H9 (cell line): ENCODE measurements at regions not wholly inside any gene's neighbourhood (a gene's known extent, or its start where the extent isn't known, plus 50 kb on each side); places are given as distances from the start of the nearest gene placed in this dataset.

Experiments used
- DNase-seq: peaks from one replicate; pipeline ENCODE4 v3.0.0-alpha.2; 2017
- H2AFZ ChIP-seq: one replicate; pipeline ENCODE4 v1.6.1; 2013; ENCODE audit warnings: mild to moderate bottlenecking, low read length, control low read depth, moderate library complexity
- H2AK5ac ChIP-seq: 2 replicates; pipeline ENCODE4 v1.6.1; 2013; ENCODE audit warnings: low read length, control low read depth, mixed read lengths; ENCODE audit not compliant: insufficient read length
- H2BK120ac ChIP-seq: one replicate; pipeline ENCODE4 v1.6.1; 2013; ENCODE audit warnings: low read depth, mild to moderate bottlenecking, low read length, control low read depth, inconsistent platforms; ENCODE audit not compliant: poor library complexity, severe bottlenecking
- H2BK12ac ChIP-seq: 2 replicates; pipeline ENCODE4 v1.6.1; 2013; ENCODE audit warnings: low read length, control low read depth, mixed read lengths, low read depth; ENCODE audit not compliant: insufficient read length
- H2BK15ac ChIP-seq: 2 replicates; pipeline ENCODE4 v1.6.1; 2013; ENCODE audit warnings: low read depth, low read length, control low read depth
- H2BK20ac ChIP-seq: one replicate; pipeline ENCODE4 v1.6.1; 2013; ENCODE audit warnings: low read depth, mild to moderate bottlenecking, low read length, control low read depth, inconsistent platforms; ENCODE audit not compliant: poor library complexity, severe bottlenecking
- H2BK5ac ChIP-seq: 2 replicates; pipeline ENCODE4 v1.6.1; 2013; ENCODE audit warnings: low read length, control low read depth, mixed read lengths; ENCODE audit not compliant: insufficient read length
- H3K14ac ChIP-seq: 2 replicates; pipeline ENCODE4 v1.6.1; 2013; ENCODE audit warnings: low read length, control low read depth; ENCODE audit not compliant: insufficient read depth
- H3K18ac ChIP-seq: 2 replicates; pipeline ENCODE4 v1.6.1; 2013; ENCODE audit warnings: low read depth, mild to moderate bottlenecking, mixed read lengths, low read length, control low read depth; ENCODE audit not compliant: insufficient read length
- H3K23ac ChIP-seq: 2 replicates; pipeline ENCODE4 v1.6.1; 2013; ENCODE audit warnings: low read length, control low read depth, mixed read lengths, low read depth; ENCODE audit not compliant: insufficient read length
- H3K23me2 ChIP-seq: 2 replicates; pipeline ENCODE4 v1.6.1; 2013; ENCODE audit warnings: low read depth, mild to moderate bottlenecking, mixed read lengths, low read length, control low read depth; ENCODE audit not compliant: insufficient read length, poor library complexity, severe bottlenecking
- H3K27ac ChIP-seq: 2 replicates; pipeline ENCODE4 v1.5.1; 2013; ENCODE audit warnings: low read length, control low read depth, mixed read lengths, low read depth; ENCODE audit not compliant: insufficient read length
- H3K27me3 ChIP-seq: 2 replicates; pipeline ENCODE4 v1.6.1; 2013; ENCODE audit warnings: low read length, control low read depth, inconsistent platforms; ENCODE audit not compliant: insufficient read depth
- H3K4ac ChIP-seq: 2 replicates; pipeline ENCODE4 v1.6.1; 2013; ENCODE audit warnings: low read depth, mild to moderate bottlenecking, control low read depth, inconsistent platforms, low read length, moderate library complexity
- H3K4me1 ChIP-seq: 2 replicates; pipeline ENCODE4 v1.6.1; 2013; ENCODE audit warnings: low read length, control low read depth, inconsistent platforms; ENCODE audit not compliant: insufficient read depth
- H3K4me2 ChIP-seq: 2 replicates; pipeline ENCODE4 v1.6.1; 2013; ENCODE audit warnings: low read length, control low read depth, mixed read lengths; ENCODE audit not compliant: insufficient read length, insufficient read depth
- H3K56ac ChIP-seq: 2 replicates; pipeline ENCODE4 v1.6.1; 2013; ENCODE audit warnings: low read depth, mild to moderate bottlenecking, mixed read lengths, low read length, control low read depth; ENCODE audit not compliant: insufficient read length
- H3K79me1 ChIP-seq: 2 replicates; pipeline ENCODE4 v1.6.1; 2013; ENCODE audit warnings: low read depth, mild to moderate bottlenecking, moderate library complexity, low read length, control low read depth, inconsistent platforms; ENCODE audit not compliant: insufficient read depth, poor library complexity, severe bottlenecking
- H3K79me2 ChIP-seq: 2 replicates; pipeline ENCODE4 v1.6.1; 2013; ENCODE audit warnings: low read length, control low read depth, inconsistent platforms; ENCODE audit not compliant: insufficient read depth
- H3K9ac ChIP-seq: 2 replicates; pipeline ENCODE4 v1.6.1; 2013; ENCODE audit warnings: low read length, control low read depth, mixed read lengths; ENCODE audit not compliant: insufficient read length; ENCODE audit errors: extremely low read depth
- H3K9me3 ChIP-seq: one replicate; pipeline ENCODE4 v1.6.1; 2013; ENCODE audit warnings: low read depth, low read length, inconsistent platforms; ENCODE audit not compliant: control insufficient read depth
- H3T11ph ChIP-seq: one replicate; pipeline ENCODE4 v1.6.1; 2013; ENCODE audit warnings: mild to moderate bottlenecking, low read length, control low read depth, inconsistent platforms
- H4K20me1 ChIP-seq: one replicate; pipeline ENCODE4 v1.6.1; 2013; ENCODE audit not compliant: control insufficient read depth, insufficient read length, insufficient read depth
- H4K5ac ChIP-seq: 2 replicates; pipeline ENCODE4 v1.6.1; 2013; ENCODE audit warnings: low read depth, mild to moderate bottlenecking, mixed read lengths, low read length, control low read depth; ENCODE audit not compliant: insufficient read length
- H4K8ac ChIP-seq: replicated peaks from 2 replicates; pipeline ENCODE4 v1.6.1; 2013; ENCODE audit warnings: low read length, control low read depth, mixed read lengths, low read depth; ENCODE audit not compliant: insufficient read length
- H4K91ac ChIP-seq: 2 replicates; pipeline ENCODE4 v1.6.1; 2013; ENCODE audit warnings: low read depth, mild to moderate bottlenecking, moderate library complexity, mixed read lengths, low read length, control low read depth; ENCODE audit not compliant: insufficient read length
- H3K27ac Mint-ChIP-seq, 3 experiments: 2 replicates in 2 of 3; 3 replicates in 1 of 3; pipeline ENCODE4 v1.8.0; 2020 to 2021; ENCODE audit warnings: mixed read lengths in 3 of 3, mild to moderate bottlenecking in 1 of 3, moderate library complexity in 1 of 3
- H3K27me3 Mint-ChIP-seq: 2 replicates; pipeline ENCODE4 v1.8.0; 2021; ENCODE audit warnings: low read depth, mild to moderate bottlenecking, moderate library complexity, mixed read lengths
- H3K36me3 Mint-ChIP-seq, 3 experiments: 2 replicates in 2 of 3; 3 replicates in 1 of 3; pipeline ENCODE4 v1.8.0; 2020 to 2021; ENCODE audit warnings: low read depth in 3 of 3, mixed read lengths in 3 of 3; ENCODE audit not compliant: insufficient read depth in 1 of 3
- H3K4me1 Mint-ChIP-seq, 2 experiments: 2 replicates each; pipeline ENCODE4 v1.8.0; 2020; ENCODE audit warnings: mixed read lengths in 2 of 2
- H3K4me3 Mint-ChIP-seq, 2 experiments: 2 replicates in 1 of 2; 3 replicates in 1 of 2; pipeline ENCODE4 v1.8.0; 2020 to 2021; ENCODE audit warnings: mild to moderate bottlenecking in 2 of 2, mixed read lengths in 2 of 2, moderate library complexity in 1 of 2
- H3K9me3 Mint-ChIP-seq, 2 experiments: 2 replicates in 1 of 2; 3 replicates in 1 of 2; pipeline ENCODE4 v1.8.0; 2020; ENCODE audit warnings: mild to moderate bottlenecking in 2 of 2, mixed read lengths in 2 of 2, moderate library complexity in 1 of 2
- WGBS: extraction: QIAGEN DNeasy Blood & Tissue Kit; methylation state at CpG from one replicate; pipeline ENCODE4 v1.1.7; 2013; ENCODE audit warnings: missing lambda C conversion rate, low lambda C conversion rate, mixed read lengths; ENCODE audit not compliant: insufficient read length; ENCODE audit errors: extremely low coverage; 5-methylcytosine and 5-hydroxymethylcytosine counted together
- TF ChIP-seq, protein P1 (sequence below): fragments of 200-600 bp; sonication (generic); conservative IDR thresholded peaks from 3 replicates; pipeline ENCODE4 v1.8.0; 2021; ENCODE audit warnings: antibody characterized with exemption, mild to moderate bottlenecking

DNA sequence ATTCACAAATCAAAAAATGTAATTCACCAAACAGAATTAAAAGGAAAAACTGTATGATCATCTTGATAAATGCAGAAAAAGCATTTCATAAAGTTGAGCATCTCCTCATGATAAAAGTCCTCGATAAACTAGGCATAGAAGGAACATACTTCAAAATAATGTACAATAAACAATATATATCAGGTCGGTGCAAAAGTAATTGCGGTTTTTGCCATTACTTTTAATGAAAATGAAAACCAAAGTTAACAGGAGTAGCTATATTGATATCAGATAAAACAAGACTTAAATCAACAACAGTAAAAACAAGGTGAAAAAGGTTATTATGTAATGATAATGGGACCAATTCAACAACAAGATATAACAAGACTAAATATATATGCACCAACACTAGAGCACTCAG is 372.1 kb downstream of the RAB28 start:
- Histone ChIP-seq H3T11ph (no peak overlapping the region), H4K5ac (no peak overlapping the region), H3K4ac (no peak overlapping the region), H3K14ac (no peak overlapping the region), H2AK5ac (no peak overlapping the region), H3K4me1 (no peaks in the 10 kb centered on the region), H2BK5ac (no peak overlapping the region), H4K20me1 (no peaks in the 10 kb centered on the region), H2BK15ac (no peak overlapping the region), H3K9ac (no peak overlapping the region), H3K18ac (no peak overlapping the region), H2BK12ac (no peak overlapping the region), H3K27me3 (no peaks in the 10 kb centered on the region), H3K56ac (no peak overlapping the region), H2BK120ac (no peak overlapping the region), H3K27ac (no peak overlapping the region), H2BK20ac (no peak overlapping the region), H3K9me3 (no peaks in the 10 kb centered on the region), H4K8ac (no peak overlapping the region), H3K23ac (no peak overlapping the region), H3K23me2 (no peaks in the 10 kb centered on the region), H3K79me2 (no peaks in the 10 kb centered on the region), H3K4me2 (no peak overlapping the region), H2AFZ (no peak overlapping the region), H3K79me1 (no peaks in the 10 kb centered on the region), H4K91ac (no peak overlapping the region)
- H3K36me3 Mint-ChIP-seq = peaks cover 4 to 15% (median 4%) of the 10 kb centered on the region in 3 experiments; a peak in 5 of 7 replicates
- TF ChIP-seq, protein P1, sequence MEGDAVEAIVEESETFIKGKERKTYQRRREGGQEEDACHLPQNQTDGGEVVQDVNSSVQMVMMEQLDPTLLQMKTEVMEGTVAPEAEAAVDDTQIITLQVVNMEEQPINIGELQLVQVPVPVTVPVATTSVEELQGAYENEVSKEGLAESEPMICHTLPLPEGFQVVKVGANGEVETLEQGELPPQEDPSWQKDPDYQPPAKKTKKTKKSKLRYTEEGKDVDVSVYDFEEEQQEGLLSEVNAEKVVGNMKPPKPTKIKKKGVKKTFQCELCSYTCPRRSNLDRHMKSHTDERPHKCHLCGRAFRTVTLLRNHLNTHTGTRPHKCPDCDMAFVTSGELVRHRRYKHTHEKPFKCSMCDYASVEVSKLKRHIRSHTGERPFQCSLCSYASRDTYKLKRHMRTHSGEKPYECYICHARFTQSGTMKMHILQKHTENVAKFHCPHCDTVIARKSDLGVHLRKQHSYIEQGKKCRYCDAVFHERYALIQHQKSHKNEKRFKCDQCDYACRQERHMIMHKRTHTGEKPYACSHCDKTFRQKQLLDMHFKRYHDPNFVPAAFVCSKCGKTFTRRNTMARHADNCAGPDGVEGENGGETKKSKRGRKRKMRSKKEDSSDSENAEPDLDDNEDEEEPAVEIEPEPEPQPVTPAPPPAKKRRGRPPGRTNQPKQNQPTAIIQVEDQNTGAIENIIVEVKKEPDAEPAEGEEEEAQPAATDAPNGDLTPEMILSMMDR = no peak
- H3K27me3 Mint-ChIP-seq = no peaks in the 10 kb centered on the region
- H3K27ac Mint-ChIP-seq = no peak overlapping the region
- peaks cover 13 to 15% of the 10 kb centered on the region in 2 experiments for H3K9me3 Mint-ChIP-seq
- H3K4me3 Mint-ChIP-seq = no peak overlapping the region
- no CpG with 5 or more reads among the region's 3 CpGs for WGBS
- no peak for DNase-seq
- H3K4me1 Mint-ChIP-seq = peaks cover 6 to 13% of the 10 kb centered on the region in 2 experiments; a peak in 3 of 4 replicates
